Activated T-cell treated with anti-CD3 and anti-CD28 coated beads, Interleukin-2, amount 50 U/mL, for 24 hours (primary cell): ENCODE measurements at regions not wholly inside any gene's neighbourhood (a gene's known extent, or its start where the extent isn't known, plus 50 kb on each side); places are given as distances from the start of the nearest gene placed in this dataset.

Source experiments
- DNase-seq: peaks from one replicate; pipeline ENCODE4 v3.0.0-alpha.2; 2020
- H3K27ac Mint-ChIP-seq: 2 replicates; pipeline ENCODE4 v1.8.0; 2020; ENCODE audit warnings: mild to moderate bottlenecking, mixed read lengths
- H3K27me3 Mint-ChIP-seq: 2 replicates; pipeline ENCODE4 v1.8.0; 2020; ENCODE audit warnings: mixed read lengths
- H3K36me3 Mint-ChIP-seq: 2 replicates; pipeline ENCODE4 v1.8.0; 2020; ENCODE audit warnings: low read depth, mixed read lengths
- H3K4me1 Mint-ChIP-seq: 2 replicates; pipeline ENCODE4 v1.8.0; 2020; ENCODE audit warnings: low read depth, mixed read lengths
- H3K4me3 Mint-ChIP-seq: 2 replicates; pipeline ENCODE4 v1.8.0; 2020; ENCODE audit warnings: mild to moderate bottlenecking, moderate library complexity, mixed read lengths
- H3K9me3 Mint-ChIP-seq: 2 replicates; pipeline ENCODE4 v1.8.0; 2020; ENCODE audit warnings: mixed read lengths

DNA sequence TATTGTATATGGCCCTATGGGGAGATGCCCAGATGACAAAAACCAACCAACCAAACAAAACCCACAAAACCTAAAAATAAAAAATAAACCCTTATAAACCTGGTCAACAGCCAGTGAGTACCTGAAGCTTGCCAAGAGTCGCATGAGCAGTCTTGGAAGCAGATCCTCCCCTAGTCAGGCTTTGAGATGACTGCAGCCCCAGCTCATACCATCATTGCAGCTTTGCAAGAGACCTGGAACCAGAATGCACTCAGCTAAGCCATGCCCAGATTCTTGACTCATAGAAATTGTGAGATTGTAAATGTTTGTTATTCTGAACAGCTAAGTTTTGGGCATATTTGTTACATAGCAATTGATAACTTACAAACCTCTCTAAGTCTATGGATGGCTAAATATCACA is 326.8 kb downstream of the HLX start:
- Mint-ChIP-seq H3K27me3 (peaks cover 16% of the 10 kb centered on the region), H3K36me3 (no peaks in the 10 kb centered on the region), H3K4me3 (no peak overlapping the region)

GRCh38 chr1:221212926-221213325 is 333.7 kb downstream of the HLX start:
- no peak overlapping the region for H3K27ac Mint-ChIP-seq
- no peaks in the 10 kb centered on the region for H3K4me1 Mint-ChIP-seq
- H3K4me3 Mint-ChIP-seq: no peak overlapping the region
- H3K27me3 Mint-ChIP-seq: no peaks in the 10 kb centered on the region
- DNase-seq: no peak
- H3K36me3 Mint-ChIP-seq: no peaks in the 10 kb centered on the region
- peaks cover 3% of the 10 kb centered on the region for H3K9me3 Mint-ChIP-seq

More for the DNA sequence above, 326.8 kb downstream of the HLX start:
- Mint-ChIP-seq H3K9me3 (no peaks in the 10 kb centered on the region), H3K27ac (no peak overlapping the region), H3K4me1 (no peaks in the 10 kb centered on the region)
- DNase-seq: no peak

- Mint-ChIP-seq H3K36me3 (no peaks in the 10 kb centered on the region), H3K4me1 (no peaks in the 10 kb centered on the region), H3K9me3 (peaks cover 4% of the 10 kb centered on the region), H3K27me3 (no peaks in the 10 kb centered on the region), H3K27ac (no peak overlapping the region), H3K4me3 (no peak overlapping the region)
- no peak for DNase-seq
Measured at GRCh38 chr1:221217029-221217428, 337.8 kb downstream of the HLX start.

- H3K36me3 Mint-ChIP-seq: no peaks in the 10 kb centered on the region
- H3K4me1 Mint-ChIP-seq: peaks cover 7% of the 10 kb centered on the region
- peaks cover 10% of the 10 kb centered on the region for H3K27me3 Mint-ChIP-seq
- H3K4me3 Mint-ChIP-seq: no peak overlapping the region
- DNase-seq: no peak
- peaks cover 28% of the 10 kb centered on the region for H3K9me3 Mint-ChIP-seq
- no peak overlapping the region for H3K27ac Mint-ChIP-seq
Measured at GRCh38 chr1:221223281-221223680, 344.0 kb downstream of the HLX start.

DNA sequence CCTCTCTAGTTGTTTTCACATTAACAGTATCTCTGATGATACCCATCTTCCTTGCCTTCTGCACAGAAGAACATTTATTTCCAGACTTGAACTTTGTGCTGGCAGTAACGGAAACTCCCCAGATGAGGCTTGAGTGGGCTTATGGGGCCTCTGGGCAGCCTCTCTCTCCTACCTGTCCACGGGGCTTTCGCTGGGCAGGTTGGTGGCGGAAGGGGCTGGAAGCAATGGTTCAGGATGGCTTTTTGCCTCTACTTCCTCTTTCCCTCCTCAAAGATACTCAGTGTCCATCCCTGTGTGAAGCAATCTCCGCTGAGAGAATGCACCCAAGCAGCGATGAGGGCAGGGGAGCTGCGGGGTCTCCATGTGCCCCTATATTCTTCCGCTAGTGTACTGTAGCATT is 348.2 kb downstream of the HLX start:
- H3K27ac Mint-ChIP-seq: no peak overlapping the region
- H3K9me3 Mint-ChIP-seq: peaks cover 21% of the 10 kb centered on the region
- no peak for DNase-seq
- peaks cover 12% of the 10 kb centered on the region for H3K4me1 Mint-ChIP-seq
- H3K27me3 Mint-ChIP-seq: peaks cover 15% of the 10 kb centered on the region
- no peak overlapping the region for H3K4me3 Mint-ChIP-seq
- no peaks in the 10 kb centered on the region for H3K36me3 Mint-ChIP-seq

DNA sequence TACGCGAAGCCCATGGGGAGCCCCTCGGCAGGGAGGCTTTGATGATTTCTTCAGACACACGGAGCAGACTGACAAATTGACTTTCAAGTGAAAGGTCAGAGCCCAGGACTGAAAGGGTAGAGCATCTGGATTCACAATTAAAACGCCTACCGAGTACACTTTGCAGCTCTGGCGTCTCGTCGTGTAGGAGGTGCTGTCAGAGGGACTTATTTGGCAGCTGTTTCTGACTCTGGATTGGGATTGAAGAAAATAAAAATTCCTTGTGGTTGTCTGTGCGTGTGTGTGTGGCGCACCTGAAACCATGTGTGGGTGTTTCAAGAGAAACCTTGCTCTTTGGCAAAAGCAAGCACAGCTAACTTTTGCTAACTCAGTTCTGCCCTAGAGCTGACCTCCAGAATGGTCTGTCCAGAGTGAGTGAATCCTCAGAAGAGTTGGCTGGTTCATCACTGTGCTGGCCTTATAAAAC is 348.7 kb downstream of the HLX start:
- H3K36me3 Mint-ChIP-seq: no peaks in the 10 kb centered on the region
- no peak overlapping the region for H3K27ac Mint-ChIP-seq
- DNase-seq: no peak
- H3K9me3 Mint-ChIP-seq: peaks cover 21% of the 10 kb centered on the region
- peaks cover 12% of the 10 kb centered on the region for H3K4me1 Mint-ChIP-seq
- no peak overlapping the region for H3K4me3 Mint-ChIP-seq
- H3K27me3 Mint-ChIP-seq: peaks cover 15% of the 10 kb centered on the region

DNA sequence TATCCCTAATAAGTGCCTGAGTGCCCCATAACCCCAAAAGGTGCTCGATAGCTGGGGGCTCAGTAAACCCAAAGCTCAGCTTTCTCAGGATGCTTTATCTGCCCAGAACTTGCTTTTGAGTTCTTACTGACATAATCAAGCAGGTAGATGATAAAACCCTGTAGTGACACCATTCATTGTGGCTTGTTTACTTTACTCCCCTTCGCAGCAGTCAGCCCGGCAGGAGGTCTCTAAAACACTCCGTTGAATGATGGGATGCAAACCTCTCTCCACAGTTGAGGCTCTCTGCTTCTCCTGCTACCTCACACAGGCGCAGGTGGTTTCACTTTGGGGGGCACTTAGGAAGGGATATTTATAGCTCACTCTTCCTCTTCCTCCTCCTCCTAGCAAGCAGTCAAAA is 349.4 kb downstream of the HLX start:
- H3K27me3 Mint-ChIP-seq: peaks cover 15% of the 10 kb centered on the region
- DNase-seq: no peak
- peaks cover 12% of the 10 kb centered on the region for H3K4me1 Mint-ChIP-seq
- H3K4me3 Mint-ChIP-seq: no peak overlapping the region
- no peaks in the 10 kb centered on the region for H3K36me3 Mint-ChIP-seq
- H3K27ac Mint-ChIP-seq: no peak overlapping the region
- H3K9me3 Mint-ChIP-seq: peaks cover 16% of the 10 kb centered on the region

GRCh38 chr1:221230605-221231004 is 351.4 kb downstream of the HLX start:
- H3K27me3 Mint-ChIP-seq: peaks cover 15% of the 10 kb centered on the region
- peaks cover 12% of the 10 kb centered on the region for H3K4me1 Mint-ChIP-seq

GRCh38 chr1:221234791-221235190 is 355.5 kb downstream of the HLX start:
- Mint-ChIP-seq H3K9me3 (no peaks in the 10 kb centered on the region), H3K27me3 (no peaks in the 10 kb centered on the region), H3K27ac (no peak overlapping the region)

More at GRCh38 chr1:221230605-221231004, 351.4 kb downstream of the HLX start:
- no peaks in the 10 kb centered on the region for H3K36me3 Mint-ChIP-seq
- DNase-seq: no peak
- H3K4me3 Mint-ChIP-seq: no peak overlapping the region
- H3K9me3 Mint-ChIP-seq: peaks cover 3% of the 10 kb centered on the region
- H3K27ac Mint-ChIP-seq: no peak overlapping the region

GRCh38 chr1:221237587-221237986 is 358.3 kb downstream of the HLX start:
- no peaks in the 10 kb centered on the region for H3K36me3 Mint-ChIP-seq
- DNase-seq: no peak
- H3K27ac Mint-ChIP-seq: no peak overlapping the region
- H3K27me3 Mint-ChIP-seq: no peaks in the 10 kb centered on the region
- no peaks in the 10 kb centered on the region for H3K9me3 Mint-ChIP-seq
- no peaks in the 10 kb centered on the region for H3K4me1 Mint-ChIP-seq
- H3K4me3 Mint-ChIP-seq: no peak overlapping the region

More at GRCh38 chr1:221234791-221235190, 355.5 kb downstream of the HLX start:
- no peaks in the 10 kb centered on the region for H3K36me3 Mint-ChIP-seq
- no peak overlapping the region for H3K4me3 Mint-ChIP-seq
- H3K4me1 Mint-ChIP-seq: no peaks in the 10 kb centered on the region
- DNase-seq: no peak

GRCh38 chr1:221239181-221239580 is 359.9 kb downstream of the HLX start:
- H3K36me3 Mint-ChIP-seq: no peaks in the 10 kb centered on the region
- no peak for DNase-seq
- peaks cover 2% of the 10 kb centered on the region for H3K27me3 Mint-ChIP-seq
- no peaks in the 10 kb centered on the region for H3K9me3 Mint-ChIP-seq
- H3K4me3 Mint-ChIP-seq: no peak overlapping the region
- H3K4me1 Mint-ChIP-seq: no peaks in the 10 kb centered on the region
- no peak overlapping the region for H3K27ac Mint-ChIP-seq

DNA sequence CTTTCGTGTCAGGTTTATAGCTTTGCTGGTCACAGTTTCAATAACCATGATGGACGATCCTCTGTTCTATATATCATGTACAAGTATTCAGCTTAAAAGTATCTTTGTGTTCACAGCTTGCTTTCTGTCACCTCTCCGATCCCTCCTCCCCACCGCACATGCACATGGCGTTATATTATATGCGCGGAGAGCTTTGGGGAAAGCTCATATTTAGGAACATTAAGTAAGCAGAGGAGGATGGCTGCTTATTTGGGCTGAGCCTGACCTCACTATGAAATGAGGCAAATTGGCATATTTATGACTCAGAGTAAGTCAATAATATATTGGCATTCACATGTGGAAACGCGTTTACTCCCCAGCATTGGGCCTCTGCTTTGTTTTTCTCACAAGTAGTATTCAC is 360.5 kb downstream of the HLX start:
- Mint-ChIP-seq H3K4me1 (no peaks in the 10 kb centered on the region), H3K9me3 (no peaks in the 10 kb centered on the region), H3K27ac (no peak overlapping the region), H3K27me3 (peaks cover 2% of the 10 kb centered on the region), H3K36me3 (no peaks in the 10 kb centered on the region), H3K4me3 (no peak overlapping the region)
- DNase-seq: no peak

- Mint-ChIP-seq H3K4me1 (no peaks in the 10 kb centered on the region), H3K9me3 (no peaks in the 10 kb centered on the region), H3K36me3 (no peaks in the 10 kb centered on the region), H3K4me3 (no peak overlapping the region), H3K27me3 (peaks cover 2% of the 10 kb centered on the region), H3K27ac (no peak overlapping the region)
- no peak for DNase-seq
Measured at GRCh38 chr1:221240690-221241089, 361.4 kb downstream of the HLX start.

- no peak overlapping the region for H3K27ac Mint-ChIP-seq
- no peak for DNase-seq
- H3K9me3 Mint-ChIP-seq: no peaks in the 10 kb centered on the region
- no peaks in the 10 kb centered on the region for H3K36me3 Mint-ChIP-seq
- H3K4me1 Mint-ChIP-seq: no peaks in the 10 kb centered on the region
- H3K4me3 Mint-ChIP-seq: no peak overlapping the region
- peaks cover 2% of the 10 kb centered on the region for H3K27me3 Mint-ChIP-seq
Measured at GRCh38 chr1:221241157-221241556, 361.9 kb downstream of the HLX start.

DNA sequence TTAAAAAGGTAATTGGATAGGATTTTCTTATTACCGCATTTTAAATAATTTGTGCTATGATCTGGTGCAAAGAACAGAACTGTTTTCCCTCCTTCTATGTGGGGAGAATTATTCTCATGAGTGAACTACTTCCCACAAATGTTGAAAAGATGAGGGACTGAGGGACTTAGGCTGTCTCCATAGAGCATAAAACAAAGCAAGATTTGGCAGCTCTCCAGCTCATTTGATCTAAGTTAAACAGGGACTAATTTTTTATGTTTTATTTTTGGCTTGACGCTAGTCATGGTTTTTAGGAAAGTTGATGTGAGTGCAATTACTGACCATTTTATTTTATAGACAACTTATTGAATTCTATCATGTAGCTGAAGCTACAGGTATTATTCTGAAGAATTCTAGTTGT is 362.3 kb downstream of the HLX start:
- H3K4me3 Mint-ChIP-seq: no peak overlapping the region
- no peak for DNase-seq
- H3K27ac Mint-ChIP-seq: no peak overlapping the region
- no peaks in the 10 kb centered on the region for H3K9me3 Mint-ChIP-seq
- no peaks in the 10 kb centered on the region for H3K4me1 Mint-ChIP-seq
- H3K27me3 Mint-ChIP-seq: peaks cover 2% of the 10 kb centered on the region
- H3K36me3 Mint-ChIP-seq: no peaks in the 10 kb centered on the region

DNA sequence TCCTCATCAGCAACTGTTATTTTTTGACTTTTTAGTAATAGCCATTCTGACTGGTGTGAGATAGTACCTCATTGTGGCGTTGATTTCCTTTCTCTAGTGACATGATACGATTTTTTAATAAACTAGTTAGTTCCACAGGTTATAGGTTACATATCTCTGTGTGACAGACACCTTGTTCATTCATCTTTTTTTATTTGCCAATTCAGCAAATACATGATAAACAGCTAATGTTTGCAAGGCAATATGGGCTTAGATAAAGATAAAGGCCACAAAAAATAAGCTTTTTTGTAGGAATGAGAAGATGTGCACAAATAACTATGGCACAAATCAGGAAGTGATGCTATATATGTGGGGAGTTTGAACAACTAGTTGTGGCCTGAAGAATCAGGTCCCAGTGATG is 366.8 kb downstream of the HLX start:
- peaks cover 8% of the 10 kb centered on the region for H3K27me3 Mint-ChIP-seq
- H3K4me3 Mint-ChIP-seq: no peak overlapping the region
- no peak for DNase-seq
- no peaks in the 10 kb centered on the region for H3K36me3 Mint-ChIP-seq
- H3K4me1 Mint-ChIP-seq: no peaks in the 10 kb centered on the region
- no peak overlapping the region for H3K27ac Mint-ChIP-seq
- no peaks in the 10 kb centered on the region for H3K9me3 Mint-ChIP-seq
